HepG2 (cell line): ENCODE measurements at regions not wholly inside any gene's neighbourhood (a gene's known extent, or its start where the extent isn't known, plus 50 kb on each side); places are given as distances from the start of the nearest gene placed in this dataset.
"Not testable (repeated sequence)": the region's sequence is repeated elsewhere in the genome, so short reads cannot be mapped to it uniquely, and the experiment has no call there.

ENCODE experiments used
- BHLHE40 ChIP-seq: IDR thresholded peaks from 2 replicates; pipeline ENCODE4 v1.6.1; 2011; ENCODE audit warnings: low read length, improper control_type of control experiment
- HES4 ChIP-seq: sonication (generic); formaldehyde crosslinking; IDR thresholded peaks from 2 replicates; pipeline ENCODE4 v1.9.0; 2021; ENCODE audit warnings: mild to moderate bottlenecking, missing genetic modification reagents, borderline replicate concordance
- NFE2L2 ChIP-seq: fragments of 150-350 bp; IDR thresholded peaks from 2 replicates; pipeline ENCODE4 v1.6.1; 2014; ENCODE audit warnings: low read length
- PAWR ChIP-seq: sonication (generic); formaldehyde crosslinking; IDR thresholded peaks from 2 replicates; pipeline ENCODE4 v1.4.0; 2020; ENCODE audit warnings: missing genetic modification reagents, mild to moderate bottlenecking, borderline replicate concordance
- XRCC5 ChIP-seq: fragments of 200-400 bp; formaldehyde crosslinking; optimal IDR thresholded peaks from 2 replicates; pipeline ENCODE3; 2017; ENCODE audit warnings: mild to moderate bottlenecking, low read length
- ZHX1 ChIP-seq: sonication (generic); formaldehyde crosslinking; IDR thresholded peaks from 2 replicates; pipeline ENCODE4 v1.8.1; 2022; ENCODE audit warnings: low read depth, mild to moderate bottlenecking, missing genetic modification reagents
- ZNF281 ChIP-seq: sonication (generic); formaldehyde crosslinking; IDR thresholded peaks from 2 replicates; pipeline ENCODE4 v1.4.0; 2020; ENCODE audit warnings: missing genetic modification reagents, borderline replicate concordance
- ZNF318 ChIP-seq: sonication (generic); formaldehyde crosslinking; IDR thresholded peaks from 2 replicates; pipeline ENCODE4 v1.4.0; 2020; ENCODE audit warnings: mild to moderate bottlenecking, missing genetic modification reagents

GRCh38 chr5:17112091-17112716 is 105.2 kb upstream of the BASP1 start:
- TF ChIP-seq NFE2L2; PAWR (CRISPR knock-in tag); BHLHE40; ZNF318 (CRISPR knock-in tag); XRCC5; ZHX1 (CRISPR knock-in tag); HES4 (CRISPR knock-in tag); ZNF281 (CRISPR knock-in tag): not testable (repeated sequence)
